Ishikawa (cell line): ENCODE measurements at regions not wholly inside any gene's neighbourhood (a gene's known extent, or its start where the extent isn't known, plus 50 kb on each side); places are given as distances from the start of the nearest gene placed in this dataset.

Experiments used
- CEBPB ChIP-seq: IDR thresholded peaks from 2 replicates; pipeline ENCODE4 v1.6.1; 2012
- CREB1 ChIP-seq: IDR thresholded peaks from 2 replicates; pipeline ENCODE4 v1.6.1; 2012; ENCODE audit warnings: low read depth
- EGR1 ChIP-seq: IDR thresholded peaks from 2 replicates; pipeline ENCODE4 v1.6.1; 2012
- EP300 ChIP-seq: IDR thresholded peaks from 2 replicates; pipeline ENCODE4 v1.6.1; 2012; ENCODE audit warnings: borderline replicate concordance
- FOXM1 ChIP-seq: IDR thresholded peaks from 2 replicates; pipeline ENCODE4 v1.6.1; 2012; ENCODE audit warnings: low read depth, borderline replicate concordance
- NFIC ChIP-seq: IDR thresholded peaks from 2 replicates; pipeline ENCODE4 v1.6.1; 2012
- RAD21 ChIP-seq: IDR thresholded peaks from 2 replicates; pipeline ENCODE4 v1.6.1; 2012; ENCODE audit warnings: low read depth
- REST ChIP-seq: IDR thresholded peaks from 2 replicates; pipeline ENCODE4 v1.6.1; 2012; ENCODE audit warnings: low read depth, mild to moderate bottlenecking
- TAF1 ChIP-seq: IDR thresholded peaks from 2 replicates; pipeline ENCODE4 v1.6.1; 2012; ENCODE audit warnings: low read depth, mild to moderate bottlenecking
- TCF12 ChIP-seq: IDR thresholded peaks from 2 replicates; pipeline ENCODE4 v1.6.1; 2012; ENCODE audit warnings: low read depth
- TEAD4 ChIP-seq: IDR thresholded peaks from 2 replicates; pipeline ENCODE4 v1.6.1; 2012
- USF1 ChIP-seq: IDR thresholded peaks from 2 replicates; pipeline ENCODE4 v1.6.1; 2012
- YY1 ChIP-seq: IDR thresholded peaks from 2 replicates; pipeline ENCODE4 v1.6.1; 2012; ENCODE audit warnings: low read depth
- ZBTB7A ChIP-seq: IDR thresholded peaks from 2 replicates; pipeline ENCODE4 v1.6.1; 2012; ENCODE audit warnings: low read depth
- TF ChIP-seq, protein P1 (sequence below): IDR thresholded peaks from 2 replicates; pipeline ENCODE4 v1.6.1; 2012

- TF ChIP-seq EGR1 (no peak), NFIC (no peak), TEAD4 (no peak), CEBPB (no peak), YY1 (no peak), TAF1 (no peak), REST (no peak), USF1 (no peak), ZBTB7A (no peak), FOXM1 (no peak), RAD21 (no peak), CREB1 (no peak), EP300 (no peak)
- TF ChIP-seq, protein P1, sequence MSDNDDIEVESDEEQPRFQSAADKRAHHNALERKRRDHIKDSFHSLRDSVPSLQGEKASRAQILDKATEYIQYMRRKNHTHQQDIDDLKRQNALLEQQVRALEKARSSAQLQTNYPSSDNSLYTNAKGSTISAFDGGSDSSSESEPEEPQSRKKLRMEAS = no peak
Measured at GRCh38 chr10:65566906-65567305, 1358.9 kb upstream of the LRRTM3 start.

DNA sequence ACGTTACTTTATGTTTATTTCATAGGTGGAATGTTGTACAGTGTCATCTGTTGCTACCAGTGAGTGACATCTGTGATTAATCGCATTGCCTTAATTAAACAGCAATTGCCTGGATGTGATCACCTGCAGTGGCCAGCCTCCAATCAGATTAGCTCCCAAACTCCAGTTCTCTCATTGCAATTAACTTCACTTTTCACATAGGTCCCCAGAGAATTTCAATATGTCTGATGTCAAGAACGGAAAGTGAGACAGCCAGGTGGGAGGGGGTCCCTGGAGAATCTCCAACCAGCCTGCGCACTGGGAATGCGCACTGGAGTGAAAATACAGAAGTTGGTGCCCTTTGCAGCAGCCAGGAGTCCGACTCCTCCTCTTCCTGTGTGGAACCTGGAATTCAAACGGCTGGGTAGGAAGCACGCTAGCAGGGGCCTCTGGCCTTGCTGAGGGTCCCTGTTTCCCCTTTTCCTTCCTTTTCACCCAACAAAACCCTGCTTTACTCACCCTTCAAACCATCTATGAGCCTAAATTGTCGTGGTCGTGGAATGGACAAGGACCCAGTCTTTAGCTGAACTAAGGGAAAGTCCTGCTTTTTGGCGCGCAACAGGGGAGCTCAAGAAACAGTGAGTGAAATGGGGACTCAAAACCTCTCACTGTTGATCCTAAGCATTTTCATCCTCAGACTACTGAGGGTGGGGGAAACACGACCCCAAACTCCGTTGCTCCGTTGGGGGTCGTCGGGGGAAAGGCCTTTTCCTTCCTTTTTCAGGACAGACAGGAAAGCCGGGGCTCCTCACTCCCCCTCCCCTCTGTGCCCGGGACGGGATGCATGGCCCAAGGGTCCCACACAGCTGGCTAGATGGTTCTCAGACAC lies 1355.5 kb upstream of the LRRTM3 start:
- TF ChIP-seq NFIC = no peak
- TF ChIP-seq TAF1 = no peak
- TF ChIP-seq RAD21 = no peak
- TF ChIP-seq, protein P1 = no peak
- TF ChIP-seq EP300 = no peak
- no peak for TF ChIP-seq TEAD4
- TF ChIP-seq YY1 = no peak
- TF ChIP-seq CREB1 = no peak
- no peak for TF ChIP-seq ZBTB7A

DNA sequence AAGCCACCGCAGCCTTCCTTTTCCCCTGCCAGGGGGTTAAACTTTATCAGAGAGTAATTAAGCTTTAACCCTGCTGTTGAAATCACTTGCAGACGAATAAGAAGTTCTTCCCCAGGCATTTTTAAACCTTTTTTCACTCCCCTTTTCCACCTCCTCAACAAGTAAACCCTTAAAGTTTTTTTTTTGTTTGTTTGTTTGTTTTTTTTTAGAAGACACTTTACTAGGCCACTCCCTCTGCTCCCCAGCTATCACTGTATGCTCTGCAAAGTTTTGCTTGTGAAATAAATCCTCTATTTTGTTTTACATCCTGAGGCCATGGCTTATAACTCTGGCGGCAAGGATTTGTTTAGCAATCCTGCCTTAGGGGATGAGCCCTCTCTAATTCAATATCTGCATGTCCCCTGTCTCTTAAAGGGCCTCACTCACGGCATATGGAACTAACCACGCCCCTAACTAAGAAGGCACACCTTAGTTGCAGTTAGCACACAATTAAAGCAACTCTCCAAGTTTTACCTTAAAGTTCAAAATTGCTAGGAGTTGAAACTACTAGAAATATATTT lies 1354.7 kb upstream of the LRRTM3 start:
- TF ChIP-seq TEAD4 = no peak
- no peak for TF ChIP-seq USF1
- TF ChIP-seq EP300 = no peak
- no peak for TF ChIP-seq TAF1
- no peak for TF ChIP-seq REST
- TF ChIP-seq CREB1 = no peak
- TF ChIP-seq ZBTB7A = no peak
- no peak for TF ChIP-seq TCF12
- TF ChIP-seq CEBPB = no peak
- TF ChIP-seq RAD21 = no peak
- TF ChIP-seq, protein P1 = no peak
- TF ChIP-seq YY1 = no peak
- TF ChIP-seq EGR1 = no peak
- TF ChIP-seq NFIC = no peak
- TF ChIP-seq FOXM1 = no peak

DNA sequence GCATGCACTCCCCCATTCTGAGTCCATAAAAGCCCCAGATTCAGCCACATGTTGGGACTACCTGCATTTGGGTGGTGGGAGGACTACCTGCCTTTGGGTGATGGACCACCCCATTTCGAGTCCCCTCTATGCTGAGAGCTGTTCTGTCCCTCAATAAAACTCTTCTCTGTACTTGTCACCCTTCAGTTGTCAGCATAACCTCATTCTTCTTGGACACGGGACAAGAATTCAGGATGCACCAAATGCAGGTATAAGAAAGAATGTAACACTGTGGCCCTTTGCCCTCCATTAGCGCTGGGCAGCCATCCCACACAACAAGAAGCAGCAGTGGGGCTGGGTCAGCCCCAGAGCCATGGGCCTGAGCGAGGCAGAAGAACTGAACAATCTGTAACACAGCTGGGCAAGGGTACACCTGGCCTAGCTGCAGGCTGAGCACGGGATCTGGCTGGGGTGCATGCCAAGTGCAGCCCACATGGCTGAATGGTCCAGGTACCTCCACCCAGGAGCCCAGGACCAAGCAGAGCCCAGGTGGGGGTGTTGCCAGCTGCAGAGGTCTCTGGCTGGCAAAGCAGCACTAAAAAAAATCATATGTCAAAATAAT lies 1344.3 kb upstream of the LRRTM3 start:
- no peak for TF ChIP-seq TAF1
- TF ChIP-seq EP300 = no peak
- no peak for TF ChIP-seq TCF12
- TF ChIP-seq, protein P1 = no peak

DNA sequence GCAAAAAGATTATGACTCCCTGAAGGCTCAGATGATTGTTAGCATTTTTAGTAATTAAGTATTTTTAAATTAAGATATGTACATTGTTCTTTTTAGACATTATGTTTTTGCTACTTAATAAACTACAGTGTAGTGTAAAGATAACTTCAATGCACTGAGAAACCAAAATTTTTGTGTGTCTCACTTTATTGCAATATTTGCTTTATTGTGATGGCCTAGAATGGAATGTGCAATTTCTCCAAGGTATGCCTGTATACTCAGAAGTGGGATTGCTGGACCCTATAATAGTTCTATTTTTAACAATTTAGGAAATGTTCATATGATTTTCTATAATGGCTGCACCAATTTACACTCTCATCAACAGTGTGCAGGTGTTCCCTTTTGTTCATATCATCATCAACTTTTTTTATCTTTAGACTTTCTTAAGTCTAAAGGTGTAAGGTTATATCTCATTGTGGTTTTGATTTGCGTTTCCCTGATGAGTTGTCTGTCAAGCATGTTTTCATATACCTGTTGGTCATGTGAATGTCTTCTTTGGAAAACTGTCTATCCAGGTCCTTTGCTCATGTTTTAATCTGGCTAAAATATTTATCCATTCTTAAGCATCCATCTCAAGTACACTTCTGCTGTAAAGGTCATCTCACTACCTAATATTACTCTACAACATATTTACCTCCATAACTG lies 1323.5 kb upstream of the LRRTM3 start:
- TF ChIP-seq TAF1 = no peak
- no peak for TF ChIP-seq EGR1
- TF ChIP-seq ZBTB7A = no peak
